ENCODE measurements at regions not wholly inside any gene's neighbourhood (a gene's known extent, or its start where the extent isn't known, plus 50 kb on each side); places are given as distances from the start of the nearest gene placed in this dataset.

DNA sequence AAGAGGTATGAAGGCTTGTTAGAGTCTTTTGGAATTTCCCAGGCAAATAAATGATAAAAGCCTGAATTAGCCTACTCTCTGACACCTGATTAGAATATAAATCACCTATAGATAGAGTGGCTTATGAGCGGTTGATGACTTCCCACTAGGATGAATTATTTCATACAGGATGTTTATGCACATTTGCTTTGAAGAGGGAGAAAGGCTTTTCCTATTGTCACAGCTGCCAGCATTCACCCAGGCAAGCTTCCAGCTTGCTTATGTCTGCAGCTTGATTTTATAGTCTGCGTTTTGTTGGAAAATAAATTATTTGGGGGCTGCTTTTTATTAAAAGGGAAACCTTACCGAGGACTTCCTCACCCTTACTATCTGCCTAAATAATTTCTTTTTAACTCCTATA, 51.3 kb upstream of the EIF2S2 start:
- DNase-seq (ENCODE audit: low read depth): no peak
- TF ChIP-seq MYC (IDR thresholded peaks at IDR 0.05; ENCODE audit: low read depth, low read length): no peak
- TF ChIP-seq, protein P1, sequence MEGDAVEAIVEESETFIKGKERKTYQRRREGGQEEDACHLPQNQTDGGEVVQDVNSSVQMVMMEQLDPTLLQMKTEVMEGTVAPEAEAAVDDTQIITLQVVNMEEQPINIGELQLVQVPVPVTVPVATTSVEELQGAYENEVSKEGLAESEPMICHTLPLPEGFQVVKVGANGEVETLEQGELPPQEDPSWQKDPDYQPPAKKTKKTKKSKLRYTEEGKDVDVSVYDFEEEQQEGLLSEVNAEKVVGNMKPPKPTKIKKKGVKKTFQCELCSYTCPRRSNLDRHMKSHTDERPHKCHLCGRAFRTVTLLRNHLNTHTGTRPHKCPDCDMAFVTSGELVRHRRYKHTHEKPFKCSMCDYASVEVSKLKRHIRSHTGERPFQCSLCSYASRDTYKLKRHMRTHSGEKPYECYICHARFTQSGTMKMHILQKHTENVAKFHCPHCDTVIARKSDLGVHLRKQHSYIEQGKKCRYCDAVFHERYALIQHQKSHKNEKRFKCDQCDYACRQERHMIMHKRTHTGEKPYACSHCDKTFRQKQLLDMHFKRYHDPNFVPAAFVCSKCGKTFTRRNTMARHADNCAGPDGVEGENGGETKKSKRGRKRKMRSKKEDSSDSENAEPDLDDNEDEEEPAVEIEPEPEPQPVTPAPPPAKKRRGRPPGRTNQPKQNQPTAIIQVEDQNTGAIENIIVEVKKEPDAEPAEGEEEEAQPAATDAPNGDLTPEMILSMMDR (IDR thresholded peaks at IDR 0.05; ENCODE audit: low read depth, low read length): no peak
- TF ChIP-seq POLR2A (IDR thresholded peaks at IDR 0.05; ENCODE audit: extremely low read depth, insufficient read length): no peak
- TF ChIP-seq, protein P2, sequence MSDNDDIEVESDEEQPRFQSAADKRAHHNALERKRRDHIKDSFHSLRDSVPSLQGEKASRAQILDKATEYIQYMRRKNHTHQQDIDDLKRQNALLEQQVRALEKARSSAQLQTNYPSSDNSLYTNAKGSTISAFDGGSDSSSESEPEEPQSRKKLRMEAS (IDR thresholded peaks at IDR 0.05; ENCODE audit: low read depth, low read length): no peak
- no peak overlapping the region for H3K4me3 ChIP-seq (ENCODE audit: low read depth, low read length)

DNA sequence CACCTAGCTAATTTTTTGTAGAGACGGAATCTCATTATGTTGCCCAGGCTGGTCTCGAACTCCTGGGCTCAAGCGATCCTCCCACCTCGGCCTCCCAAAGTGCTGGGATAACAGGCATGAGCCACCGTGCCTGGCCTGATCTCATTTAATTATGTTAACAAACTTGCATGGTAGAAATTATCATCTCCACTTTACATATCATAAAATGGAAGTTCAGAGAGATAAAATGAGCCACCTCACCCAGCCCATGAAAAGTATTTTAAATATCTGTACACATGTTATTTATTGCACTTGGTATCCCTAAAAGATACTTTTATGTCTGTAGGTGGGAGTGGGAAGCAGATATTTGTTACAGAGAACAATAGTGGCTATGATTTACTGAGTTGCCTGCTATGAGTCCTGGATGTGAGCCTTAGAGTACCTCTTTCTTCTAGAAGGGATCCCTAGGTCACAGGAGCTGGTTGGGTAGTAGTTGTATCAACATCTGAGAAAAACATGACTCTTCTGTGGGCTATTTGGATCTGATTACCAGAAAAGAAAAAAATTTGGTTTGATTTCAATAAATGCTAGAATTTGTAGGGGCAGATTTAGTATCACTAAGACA, 52.4 kb upstream of the EIF2S2 start:
- no peak for DNase-seq (ENCODE audit: low read depth)
- TF ChIP-seq POLR2A (IDR thresholded peaks at IDR 0.05; ENCODE audit: extremely low read depth, insufficient read length): no peak
- TF ChIP-seq, protein P2 (IDR thresholded peaks at IDR 0.05; ENCODE audit: low read depth, low read length): no peak
- no peak for TF ChIP-seq MYC (IDR thresholded peaks at IDR 0.05; ENCODE audit: low read depth, low read length)
- TF ChIP-seq, protein P1 (IDR thresholded peaks at IDR 0.05; ENCODE audit: low read depth, low read length): no peak
- no peak overlapping the region for H3K4me3 ChIP-seq (ENCODE audit: low read depth, low read length)

DNA sequence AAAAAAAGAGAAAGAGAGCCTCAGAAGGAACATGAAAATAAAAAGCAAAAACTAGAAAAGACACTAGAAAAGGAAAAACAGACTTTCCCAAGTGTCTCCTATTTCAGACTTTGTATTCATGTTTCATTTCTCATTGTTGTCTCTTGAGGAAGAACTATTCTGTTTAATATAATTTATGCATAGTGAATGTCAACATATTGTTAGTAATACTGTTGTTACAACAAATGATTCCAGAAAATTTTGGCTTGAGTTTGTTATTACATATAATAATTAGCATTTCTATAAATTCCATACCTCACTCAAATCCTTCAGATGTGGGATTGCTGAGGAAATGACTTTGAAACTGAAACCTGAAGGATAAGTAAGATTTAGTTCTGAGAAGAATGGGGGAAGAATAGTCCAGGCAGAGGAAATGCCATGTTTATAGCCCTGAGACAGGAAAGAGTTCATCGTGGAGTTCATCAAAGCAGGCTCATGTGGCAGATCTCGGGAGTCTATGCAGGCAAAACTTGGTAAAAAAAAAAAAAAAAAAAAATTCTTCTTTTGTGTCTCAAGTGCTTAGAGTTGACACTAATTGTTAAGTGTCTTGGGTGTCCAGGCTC, 53.1 kb upstream of the EIF2S2 start:
- TF ChIP-seq MYC (IDR thresholded peaks at IDR 0.05; ENCODE audit: low read depth, low read length) (no peak), POLR2A (IDR thresholded peaks at IDR 0.05; ENCODE audit: extremely low read depth, insufficient read length) (no peak)
- TF ChIP-seq, protein P1 (IDR thresholded peaks at IDR 0.05; ENCODE audit: low read depth, low read length): no peak
- TF ChIP-seq, protein P2 (IDR thresholded peaks at IDR 0.05; ENCODE audit: low read depth, low read length): no peak
- no peak for DNase-seq (ENCODE audit: low read depth)
- H3K4me3 ChIP-seq (ENCODE audit: low read depth, low read length): no peak overlapping the region

DNA sequence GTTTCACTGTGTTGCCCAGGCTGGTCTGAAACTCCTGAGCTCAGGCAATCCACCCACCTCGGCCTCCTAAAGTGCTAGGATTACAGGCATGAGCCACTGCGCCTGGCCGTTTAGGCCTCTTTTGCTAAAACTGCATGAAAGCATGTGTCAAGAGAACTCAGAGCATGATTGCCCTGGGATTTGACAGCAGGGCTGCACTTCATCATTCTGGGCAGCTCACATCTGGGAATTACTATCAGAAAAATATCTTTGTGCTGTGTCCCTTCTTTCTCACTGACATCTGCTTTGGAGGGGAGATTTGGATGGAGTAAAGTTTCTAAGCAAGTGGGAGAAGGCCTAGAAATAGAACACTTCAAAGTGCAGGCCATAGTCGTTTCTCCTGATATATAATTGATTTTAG, 59.6 kb upstream of the EIF2S2 start:
- TF ChIP-seq, protein P2 (IDR thresholded peaks at IDR 0.05; ENCODE audit: low read depth, low read length): no peak
- TF ChIP-seq MYC (IDR thresholded peaks at IDR 0.05; ENCODE audit: low read depth, low read length): no peak
- TF ChIP-seq POLR2A (IDR thresholded peaks at IDR 0.05; ENCODE audit: extremely low read depth, insufficient read length): no peak
- TF ChIP-seq, protein P1 (IDR thresholded peaks at IDR 0.05; ENCODE audit: low read depth, low read length): no peak
- H3K4me3 ChIP-seq (ENCODE audit: low read depth, low read length): no peak overlapping the region
- DNase-seq (ENCODE audit: low read depth): no peak

DNA sequence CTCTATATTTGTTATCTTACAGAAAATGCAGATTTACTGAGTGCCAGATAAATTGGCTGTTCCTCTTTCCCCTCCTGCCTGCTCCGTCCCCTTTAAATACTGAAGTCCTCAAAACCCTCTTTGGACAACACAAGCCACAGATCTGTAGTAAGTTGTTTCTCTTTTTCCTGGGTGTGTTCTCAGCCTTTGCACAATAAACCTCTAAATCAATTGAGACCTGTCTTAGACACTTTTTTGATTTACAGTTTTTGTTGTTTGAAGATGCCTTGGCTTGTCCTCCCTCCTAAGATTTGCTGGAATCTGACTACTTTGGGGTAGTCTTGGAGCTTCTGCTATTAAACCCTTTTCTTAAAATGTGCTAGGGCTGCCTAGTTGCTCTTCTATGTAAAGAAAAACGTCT, 60.9 kb upstream of the EIF2S2 start:
- TF ChIP-seq, protein P2 (IDR thresholded peaks at IDR 0.05; ENCODE audit: low read depth, low read length): no peak
- TF ChIP-seq, protein P1 (IDR thresholded peaks at IDR 0.05; ENCODE audit: low read depth, low read length): no peak
- TF ChIP-seq MYC (IDR thresholded peaks at IDR 0.05; ENCODE audit: low read depth, low read length) (no peak), POLR2A (IDR thresholded peaks at IDR 0.05; ENCODE audit: extremely low read depth, insufficient read length) (no peak)

More for the DNA sequence above, 60.9 kb upstream of the EIF2S2 start:
- no peak overlapping the region for H3K4me3 ChIP-seq (ENCODE audit: low read depth, low read length)
- DNase-seq (ENCODE audit: low read depth): no peak

Measured in NB4 (cell line).